COR-L47 (cell line): ENCODE measurements at regions not wholly inside any gene's neighbourhood (a gene's known extent, or its start where the extent isn't known, plus 50 kb on each side); places are given as distances from the start of the nearest gene placed in this dataset.

Source experiments
- DNase-seq: peaks from one replicate; lab custom pipeline; 2025; lab: John Stamatoyannopoulos, UW

- no peak for DNase-seq
Measured at GRCh38 chr15:62946940-62947339, 95.6 kb upstream of the TPM1 start.

GRCh38 chr15:62950462-62950931 is 92.0 kb upstream of the TPM1 start:
- DNase-seq = no peak

DNA sequence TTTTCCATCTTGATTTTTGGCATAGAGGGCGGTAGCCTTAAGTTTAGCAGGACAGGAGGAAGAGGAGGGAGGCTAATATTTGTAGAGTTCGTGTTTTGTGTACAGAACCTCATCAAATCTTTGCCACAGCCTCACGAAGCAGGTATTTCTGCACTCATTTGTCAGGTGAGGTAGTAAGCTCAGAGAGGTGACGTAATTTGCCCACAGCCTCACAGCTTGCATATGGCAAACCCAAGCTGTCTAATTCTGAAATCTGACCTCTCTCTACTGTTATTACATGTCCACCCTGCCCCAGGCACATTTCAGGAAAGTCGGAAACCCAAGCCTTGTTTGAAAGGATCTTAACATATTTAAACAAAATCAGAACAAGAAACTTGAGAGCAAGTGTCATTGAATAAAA is 91.1 kb upstream of the TPM1 start:
- DNase-seq = no peak

DNA sequence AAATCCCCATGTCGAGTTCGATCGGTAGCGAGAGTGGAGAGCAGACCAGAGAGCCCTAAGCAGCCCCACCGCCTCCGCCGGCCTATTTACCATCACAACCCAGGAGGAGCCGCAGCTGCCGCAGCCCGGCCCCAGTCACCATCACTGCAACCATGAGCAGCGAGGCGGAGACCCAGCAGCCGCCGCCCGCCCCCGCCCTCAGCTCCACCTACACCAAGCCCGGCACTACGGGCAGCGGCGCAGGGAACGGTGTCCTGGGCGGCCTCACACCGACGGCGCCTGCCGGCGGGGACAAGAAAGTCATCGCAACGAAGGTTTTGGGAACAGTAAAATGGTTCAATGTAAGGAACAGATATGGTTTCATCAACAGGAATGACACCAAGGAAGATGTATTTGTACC is 89.5 kb upstream of the TPM1 start:
- no peak for DNase-seq

- no peak for DNase-seq
Measured at GRCh38 chr15:62953496-62954045, 89.0 kb upstream of the TPM1 start.

GRCh38 chr15:62957130-62957529 is 85.4 kb upstream of the TPM1 start:
- DNase-seq = no peak

GRCh38 chr15:62958528-62959363 is 83.8 kb upstream of the TPM1 start:
- DNase-seq = no peak

DNA sequence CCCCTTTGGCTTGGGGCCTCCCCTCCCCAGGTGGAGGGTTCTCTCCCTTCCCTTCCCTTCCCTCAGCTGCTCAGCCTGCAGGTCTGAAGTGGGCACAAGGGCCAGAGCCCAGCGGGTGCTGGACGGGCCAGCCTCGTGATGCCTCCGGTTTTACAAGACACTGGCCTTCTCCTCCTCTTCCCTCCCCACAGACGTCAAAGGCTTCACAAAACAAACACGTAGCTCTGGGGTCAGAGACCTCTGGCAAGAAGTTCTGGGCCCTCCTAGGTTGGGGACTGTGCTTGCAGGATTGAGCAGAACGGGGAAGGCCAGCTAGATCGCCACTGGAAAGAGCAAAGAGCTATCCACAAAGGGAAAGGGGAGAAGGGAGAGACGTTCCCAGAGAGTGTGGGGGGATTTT is 81.4 kb upstream of the TPM1 start:
- no peak for DNase-seq

- DNase-seq = no peak
Measured at GRCh38 chr15:62962101-62962995, 80.2 kb upstream of the TPM1 start.

- DNase-seq = no peak
Measured at GRCh38 chr15:62964251-62964650, 78.3 kb upstream of the TPM1 start.

GRCh38 chr15:62966294-62967078 is 76.1 kb upstream of the TPM1 start:
- DNase-seq = no peak

- DNase-seq = no peak
Measured at GRCh38 chr15:62968699-62969098, 73.8 kb upstream of the TPM1 start.

GRCh38 chr15:62969442-62970089 is 73.0 kb upstream of the TPM1 start:
- no peak for DNase-seq

GRCh38 chr15:62972814-62973213 is 69.7 kb upstream of the TPM1 start:
- DNase-seq = no peak

DNA sequence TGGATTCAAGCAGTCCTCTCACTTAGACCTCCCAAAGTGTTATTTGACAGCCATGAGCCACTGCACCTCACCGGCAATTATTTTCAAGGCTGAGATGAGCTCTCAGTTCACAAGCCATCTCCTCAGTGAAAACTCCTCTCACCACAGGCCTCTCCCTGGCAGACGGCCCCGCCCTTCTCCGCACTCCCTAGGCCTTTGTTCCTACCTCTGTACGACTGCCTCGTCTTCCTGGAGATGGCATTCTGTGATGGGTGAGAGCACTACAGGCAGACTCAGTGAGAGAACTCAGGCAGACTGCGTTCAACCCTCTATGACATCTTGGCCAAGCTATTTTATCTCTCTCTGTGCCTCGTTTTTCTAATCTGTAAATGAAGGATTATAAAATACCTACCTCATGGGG is 67.0 kb upstream of the TPM1 start:
- no peak for DNase-seq

- DNase-seq = no peak
Measured at GRCh38 chr15:62976301-62976881, 66.2 kb upstream of the TPM1 start.

DNA sequence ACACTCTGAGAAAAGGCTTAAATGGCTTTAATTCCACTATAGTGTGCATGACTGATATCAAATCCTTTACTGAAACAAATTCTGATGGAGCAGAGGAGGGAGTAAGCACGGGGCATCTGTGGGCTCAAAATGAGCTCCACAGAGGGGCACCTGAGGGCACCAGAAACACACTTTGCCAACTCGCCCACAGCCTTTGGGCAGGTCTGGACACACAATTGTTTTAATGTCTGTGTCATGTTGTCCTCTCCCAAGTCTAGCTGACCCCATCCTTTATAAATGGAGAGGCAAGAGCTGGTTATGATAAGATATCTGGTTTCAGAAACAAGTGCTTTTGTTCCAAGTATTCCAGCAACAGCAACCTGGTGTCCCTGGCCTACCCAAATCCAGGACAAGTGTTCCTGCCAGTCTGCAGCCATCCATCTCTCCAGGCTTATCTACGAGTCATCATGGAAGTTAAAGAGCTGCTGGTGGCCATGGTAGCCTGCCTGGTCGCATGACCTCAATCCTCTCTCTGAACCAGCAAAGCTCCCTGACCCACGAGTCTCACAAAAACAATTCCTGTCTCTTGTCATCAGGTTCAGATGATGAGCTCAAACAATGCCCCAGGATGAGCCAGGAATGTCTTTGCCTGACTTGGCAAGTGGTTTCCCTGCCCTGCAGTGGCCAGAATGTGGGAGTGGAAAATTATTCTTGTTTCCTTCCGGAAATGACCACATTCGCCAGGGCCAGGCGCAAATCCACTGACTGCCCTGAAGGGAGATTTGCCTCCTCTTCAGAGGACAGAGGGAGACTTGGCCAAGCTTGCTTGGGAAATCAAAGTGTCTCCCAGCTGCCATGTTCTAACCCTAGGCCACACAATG is 64.4 kb upstream of the TPM1 start:
- DNase-seq = no peak

DNA sequence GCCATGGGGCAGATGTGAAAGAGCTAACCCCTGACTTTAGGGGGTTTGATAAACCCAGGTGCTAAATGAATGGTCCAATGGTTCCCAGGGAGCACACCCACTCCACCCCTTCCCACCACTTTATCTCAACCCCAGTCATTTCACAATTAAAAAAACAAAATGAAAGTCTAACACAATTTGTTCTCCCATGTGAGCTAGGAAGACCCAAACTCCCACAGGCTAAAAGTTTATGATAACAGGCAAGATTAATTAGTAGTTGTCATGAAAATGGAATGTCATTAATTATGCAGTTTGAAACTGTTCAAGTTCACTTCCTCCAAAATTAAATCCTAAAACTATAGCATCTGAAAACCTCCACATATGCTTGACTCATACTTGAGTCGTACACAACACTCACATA is 63.3 kb upstream of the TPM1 start:
- DNase-seq = no peak

DNA sequence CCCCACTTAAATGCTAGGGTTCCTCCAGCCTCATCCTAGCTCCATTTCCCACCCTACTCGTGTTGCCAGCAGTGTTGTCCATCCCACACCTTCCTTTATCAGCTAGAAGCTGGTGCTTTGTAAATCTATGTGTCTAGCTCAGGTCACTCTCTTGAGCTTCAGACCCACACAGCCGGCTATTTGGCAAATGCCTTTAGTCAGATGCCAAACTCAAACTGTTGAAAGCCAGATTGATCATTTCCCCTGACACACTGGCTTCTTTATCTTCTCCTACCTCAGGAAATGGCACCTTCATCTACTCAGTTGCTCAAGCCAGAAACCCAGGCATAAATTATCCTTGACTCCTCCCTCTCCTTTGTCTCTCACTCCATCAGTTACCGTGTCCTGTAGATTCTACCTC is 61.5 kb upstream of the TPM1 start:
- no peak for DNase-seq

GRCh38 chr15:62983956-62984355 is 58.6 kb upstream of the TPM1 start:
- no peak for DNase-seq
